H1 (cell line): ENCODE measurements at regions not wholly inside any gene's neighbourhood (a gene's known extent, or its start where the extent isn't known, plus 50 kb on each side); places are given as distances from the start of the nearest gene placed in this dataset.

Source experiments
- CTCF ChIA-PET: fragments of 300-600 bp; sonication (Branson Sonifier 250); formaldehyde crosslinking; loops from one replicate; lab custom pipeline; 2021; ENCODE audit not compliant: partially characterized antibody; lab: Charles Lee
- POLR2A ChIA-PET: fragments of 300-600 bp; sonication (Branson Sonifier 250); formaldehyde crosslinking; loops from one replicate; lab custom pipeline; 2021; ENCODE audit warnings: inconsistent platforms; ENCODE audit not compliant: partially characterized antibody; lab: Charles Lee
- DNase-seq, 2 experiments: peaks; one replicate each; pipeline versions ENCODE4 v3.0.0 to v3.0.0-alpha.2; 2010 to 2022; ENCODE audit warnings: low spot score in 2 of 2, low read depth in 1 of 2, mixed read lengths in 1 of 2
- FAIRE-seq: peaks from 2 replicates; lab custom pipeline; 2011; peaks lifted over from hg19 to GRCh38; lab: Jason Lieb, UNC
- H2AFZ ChIP-seq: 2 replicates; pipeline ENCODE4 v1.8.1; 2012; ENCODE audit warnings: low read length, inconsistent platforms
- H2AK5ac ChIP-seq: 2 replicates; pipeline ENCODE4 v1.6.1; 2013; ENCODE audit warnings: low read depth, low read length
- H2BK120ac ChIP-seq: replicated peaks from 2 replicates; pipeline ENCODE3; 2013; ENCODE audit warnings: low read depth, low read length, inconsistent platforms
- H2BK12ac ChIP-seq: 2 replicates; pipeline ENCODE4 v1.6.1; 2013; ENCODE audit warnings: low read depth, low read length
- H2BK15ac ChIP-seq: 2 replicates; pipeline ENCODE4 v1.6.1; 2013; ENCODE audit warnings: low read length
- H2BK20ac ChIP-seq: 2 replicates; pipeline ENCODE4 v1.6.1; 2013; ENCODE audit warnings: low read length
- H2BK5ac ChIP-seq: 2 replicates; pipeline ENCODE4 v1.6.1; 2013; ENCODE audit warnings: low read depth, low read length
- H3K14ac ChIP-seq: 2 replicates; pipeline ENCODE4 v1.6.1; 2013; ENCODE audit warnings: inconsistent platforms; ENCODE audit not compliant: insufficient read length
- H3K18ac ChIP-seq: 2 replicates; pipeline ENCODE4 v1.6.1; 2013; ENCODE audit warnings: low read length; ENCODE audit errors: extremely low read depth
- H3K23ac ChIP-seq: 2 replicates; pipeline ENCODE4 v1.6.1; 2013; ENCODE audit warnings: inconsistent platforms; ENCODE audit not compliant: insufficient read length
- H3K23me2 ChIP-seq: 2 replicates; pipeline ENCODE4 v1.6.1; 2013; ENCODE audit warnings: low read depth, low read length
- H3K27ac ChIP-seq: 2 replicates; pipeline ENCODE4 v1.6.1; 2011; ENCODE audit warnings: low read depth, low read length, inconsistent platforms
- H3K27me3 ChIP-seq, 4 experiments: replicated peaks in 1 of 4; 1 replicate in 1 of 4; 2 replicates in 3 of 4; pipeline versions ENCODE4 v1.6.1 to v1.8.1; 2011 to 2013; ENCODE audit warnings: low read length in 3 of 4, mild to moderate bottlenecking in 3 of 4, inconsistent platforms in 2 of 4, mixed read lengths in 2 of 4, moderate library complexity in 1 of 4; ENCODE audit not compliant: control insufficient read depth in 3 of 4, insufficient read depth in 3 of 4; ENCODE audit errors: extremely low read depth in 1 of 4
- H3K36me3 ChIP-seq, 4 experiments: 2 replicates each; pipeline versions ENCODE4 v1.6.1 to v1.8.1; 2011 to 2013; ENCODE audit warnings: mild to moderate bottlenecking in 4 of 4, low read length in 3 of 4, moderate library complexity in 2 of 4, control low read depth in 1 of 4, inconsistent platforms in 1 of 4; ENCODE audit not compliant: insufficient read depth in 4 of 4, control insufficient read depth in 2 of 4
- H3K4ac ChIP-seq: replicated peaks from 2 replicates; pipeline ENCODE3; 2013; ENCODE audit warnings: low read length, low read depth, mixed read lengths, inconsistent platforms; ENCODE audit not compliant: insufficient read length
- H3K4me1 ChIP-seq, 4 experiments: replicated peaks in 1 of 4; 1 replicate in 1 of 4; 2 replicates in 3 of 4; pipeline versions ENCODE4 v1.6.1 to v1.8.1; 2011 to 2013; ENCODE audit warnings: low read length in 3 of 4, inconsistent platforms in 2 of 4, mixed read lengths in 1 of 4; ENCODE audit not compliant: insufficient read depth in 4 of 4, control insufficient read depth in 3 of 4
- H3K4me2 ChIP-seq, 2 experiments: 2 replicates each; pipeline versions ENCODE4 v1.6.1 to v1.8.1; 2011 to 2013; ENCODE audit warnings: low read depth in 2 of 2, low read length in 2 of 2, control low read depth in 1 of 2, inconsistent platforms in 1 of 2, mild to moderate bottlenecking in 1 of 2; ENCODE audit not compliant: insufficient read depth in 1 of 2
- H3K4me3 ChIP-seq, 4 experiments: fragments of 200-600, 300-600 bp in 1 of 4; sonication (generic), shearing (Covaris generic), sonication (Bioruptor Twin) in 1 of 4; 2 replicates each; pipeline versions ENCODE4 v1.5.1 to v1.8.1; 2011 to 2016; ENCODE audit warnings: low read length in 4 of 4, low read depth in 3 of 4, control low read depth in 2 of 4, inconsistent platforms in 2 of 4, mild to moderate bottlenecking in 2 of 4, mixed read lengths in 1 of 4, moderate library complexity in 1 of 4; ENCODE audit not compliant: insufficient read depth in 2 of 4; ENCODE audit errors: extremely low read depth in 1 of 4
- H3K56ac ChIP-seq: replicated peaks from 2 replicates; pipeline ENCODE3; 2013; ENCODE audit warnings: low read depth, mild to moderate bottlenecking, mixed read lengths, low read length, inconsistent platforms; ENCODE audit not compliant: insufficient read length
- H3K79me1 ChIP-seq: 2 replicates; pipeline ENCODE4 v1.6.1; 2013; ENCODE audit warnings: low read depth, low read length, control low read depth
- H3K79me2 ChIP-seq, 2 experiments: 2 replicates each; pipeline versions ENCODE4 v1.6.1 to v1.8.1; 2012 to 2013; ENCODE audit warnings: low read length in 2 of 2, mild to moderate bottlenecking in 2 of 2, inconsistent platforms in 1 of 2; ENCODE audit not compliant: insufficient read depth in 2 of 2, control insufficient read depth in 1 of 2
- H3K9ac ChIP-seq, 4 experiments: replicated peaks in 1 of 4; 1 replicate in 1 of 4; 2 replicates in 3 of 4; pipeline versions ENCODE4 v1.6.1 to v1.8.1; 2011 to 2013; ENCODE audit warnings: low read depth in 3 of 4, low read length in 3 of 4, control low read depth in 2 of 4, mild to moderate bottlenecking in 2 of 4, moderate library complexity in 2 of 4, inconsistent platforms in 1 of 4; ENCODE audit errors: extremely low read depth in 1 of 4
- H3K9me3 ChIP-seq, 2 experiments: 2 replicates each; pipeline versions ENCODE4 v1.6.1 to v1.8.1; 2012 to 2013; ENCODE audit warnings: mild to moderate bottlenecking in 2 of 2, moderate library complexity in 2 of 2, control low read depth in 1 of 2, inconsistent platforms in 1 of 2, low read depth in 1 of 2, low read length in 1 of 2, mixed read lengths in 1 of 2; ENCODE audit not compliant: insufficient read depth in 2 of 2
- H4K20me1 ChIP-seq, 2 experiments: replicated peaks in 1 of 2; 2 replicates each; pipeline versions ENCODE3 to v1.8.1; 2011 to 2013; ENCODE audit warnings: inconsistent platforms in 2 of 2, low read length in 2 of 2, mild to moderate bottlenecking in 1 of 2; ENCODE audit not compliant: insufficient read depth in 2 of 2, control insufficient read depth in 1 of 2
- H4K5ac ChIP-seq: 2 replicates; pipeline ENCODE4 v1.6.1; 2013; ENCODE audit warnings: low read length, low read depth, mixed read lengths, inconsistent platforms; ENCODE audit not compliant: insufficient read length
- H4K8ac ChIP-seq: 2 replicates; pipeline ENCODE4 v1.8.0; 2013; ENCODE audit warnings: mild to moderate bottlenecking, moderate library complexity, low read length, inconsistent platforms; ENCODE audit not compliant: insufficient read depth; ENCODE audit errors: extremely low read depth
- H4K91ac ChIP-seq: replicated peaks from 2 replicates; pipeline ENCODE3; 2013; ENCODE audit warnings: low read length, mixed read lengths, inconsistent platforms; ENCODE audit not compliant: insufficient read length
- BACH1 ChIP-seq: IDR thresholded peaks from 2 replicates; pipeline ENCODE4 v1.6.1; 2012; ENCODE audit warnings: low read length, improper control_type of control experiment
- CTBP2 ChIP-seq: IDR thresholded peaks from 2 replicates; pipeline ENCODE4 v1.7.0; 2011; ENCODE audit warnings: borderline replicate concordance, mild to moderate bottlenecking, moderate library complexity, mixed read lengths, low read length; ENCODE audit not compliant: insufficient read depth, insufficient read length
- EP300 ChIP-seq, 2 experiments: IDR thresholded peaks; 1 replicate in 1 of 2; 2 replicates in 1 of 2; pipeline ENCODE4 v1.6.1; 2011 to 2012; ENCODE audit warnings: low read depth in 2 of 2, low read length in 2 of 2, mild to moderate bottlenecking in 2 of 2, borderline replicate concordance in 1 of 2, inconsistent platforms in 1 of 2, moderate library complexity in 1 of 2
- GTF2F1 ChIP-seq: IDR thresholded peaks from 2 replicates; pipeline ENCODE4 v1.6.1; 2012; ENCODE audit warnings: low read depth, low read length, improper control_type of control experiment, borderline replicate concordance
- JUN ChIP-seq: IDR thresholded peaks from 2 replicates; pipeline ENCODE4 v1.6.1; 2011; ENCODE audit warnings: low read depth, mild to moderate bottlenecking, improper control_type of control experiment, low read length
- POU5F1 ChIP-seq: IDR thresholded peaks from 2 replicates; pipeline ENCODE4 v1.6.1; 2011; ENCODE audit warnings: low read depth, mild to moderate bottlenecking, low read length, moderate library complexity
- RAD21 ChIP-seq, 2 experiments: IDR thresholded peaks in 1 of 2; conservative IDR thresholded peaks in 1 of 2; 2 replicates each; pipeline ENCODE4 v1.6.1; 2011; ENCODE audit warnings: low read depth in 2 of 2, low read length in 2 of 2, improper control_type of control experiment in 1 of 2, inconsistent platforms in 1 of 2, mild to moderate bottlenecking in 1 of 2, moderate library complexity in 1 of 2
- RBBP5 ChIP-seq: IDR thresholded peaks from 2 replicates; pipeline ENCODE4 v1.7.1; 2012; ENCODE audit warnings: low read depth, mild to moderate bottlenecking, inconsistent platforms, low read length, moderate library complexity, borderline replicate concordance
- SIN3A ChIP-seq, 2 experiments: IDR thresholded peaks in 1 of 2; conservative IDR thresholded peaks in 1 of 2; 2 replicates each; pipeline ENCODE4 v1.6.1; 2011 to 2012; ENCODE audit warnings: low read length in 2 of 2, improper control_type of control experiment in 1 of 2, low read depth in 1 of 2, mild to moderate bottlenecking in 1 of 2
- SP2 ChIP-seq: IDR thresholded peaks from 2 replicates; pipeline ENCODE4 v1.6.1; 2012; ENCODE audit warnings: mild to moderate bottlenecking, low read length, inconsistent platforms
- SP4 ChIP-seq: IDR thresholded peaks from 2 replicates; pipeline ENCODE4 v1.6.1; 2012; ENCODE audit warnings: low read length, inconsistent platforms
- SUZ12 ChIP-seq: fragments of 200-600 bp; sonication (generic); IDR thresholded peaks from 2 replicates; pipeline ENCODE4 v1.6.1; 2012; ENCODE audit warnings: mild to moderate bottlenecking, inconsistent platforms, low read length, moderate library complexity, mixed read lengths
- TAF7 ChIP-seq: optimal IDR thresholded peaks from 2 replicates; pipeline ENCODE3; 2011; ENCODE audit warnings: low read depth, mild to moderate bottlenecking, inconsistent platforms, low read length, moderate library complexity, borderline replicate concordance
- TBP ChIP-seq: IDR thresholded peaks from 2 replicates; pipeline ENCODE4 v1.6.1; 2011; ENCODE audit warnings: low read depth, low read length, improper control_type of control experiment
- TCF12 ChIP-seq: IDR thresholded peaks from 2 replicates; pipeline ENCODE4 v1.6.1; 2011; ENCODE audit warnings: low read depth, mild to moderate bottlenecking, low read length
- WGBS, 2 experiments: shearing (Covaris generic) in 1 of 2; methylation state at CpG; one replicate each; pipeline versions ENCODE4 v1.1.6 to v1.1.7; 2013 to 2015; ENCODE audit warnings: low lambda C conversion rate in 2 of 2, mixed read lengths in 2 of 2, inconsistent platforms in 1 of 2, low coverage in 1 of 2, missing lambda C conversion rate in 1 of 2; ENCODE audit not compliant: insufficient replicate concordance in 2 of 2, insufficient coverage in 1 of 2, insufficient read length in 1 of 2; ENCODE audit errors: extremely low coverage in 1 of 2, missing lambda C conversion rate in 1 of 2; 5-methylcytosine and 5-hydroxymethylcytosine counted together

- no peak overlapping the region for H4K91ac ChIP-seq
- H3K56ac ChIP-seq = no peak overlapping the region
- H2BK5ac ChIP-seq = no peak overlapping the region
- H2BK20ac ChIP-seq = no peak overlapping the region
- H2BK12ac ChIP-seq = no peak overlapping the region
- H2AFZ ChIP-seq = no peak overlapping the region
- FAIRE-seq = no peak
- no peaks in the 10 kb centered on the region for H3K23me2 ChIP-seq
- CTCF ChIA-PET = no interaction called here
- H3K4me2 ChIP-seq = no peak overlapping the region
- H3K27me3 ChIP-seq = no peaks in the 10 kb centered on the region
- H3K4me1 ChIP-seq = peaks cover 3 to 18% (median 8%) of the 10 kb centered on the region in 4 experiments; a peak in 6 of 7 replicates
- no peak overlapping the region for H3K27ac ChIP-seq
- H3K36me3 ChIP-seq = no peaks in the 10 kb centered on the region
- H3K9ac ChIP-seq = no peak overlapping the region
- H4K5ac ChIP-seq = no peak overlapping the region
- DNase-seq = no peak
- no peaks in the 10 kb centered on the region for H4K20me1 ChIP-seq
- no peak overlapping the region for H3K14ac ChIP-seq
- no peak overlapping the region for H2BK15ac ChIP-seq
- no peak overlapping the region for H3K23ac ChIP-seq
- no peaks in the 10 kb centered on the region for H3K79me1 ChIP-seq
- POLR2A ChIA-PET = no interaction called here
- WGBS, 2 experiments = 90% methylated on average over 2 of the region's 2 CpGs; no CpG with 5 or more reads in 1 of the 2 experiments
- H4K8ac ChIP-seq = no peak overlapping the region
- no peak overlapping the region for H3K4me3 ChIP-seq
- no peak overlapping the region for H2AK5ac ChIP-seq
- no peaks in the 10 kb centered on the region for H3K79me2 ChIP-seq
- H2BK120ac ChIP-seq = no peak overlapping the region
- no peak overlapping the region; the same call in 1 of the 2 replicates for H3K18ac ChIP-seq
- H3K9me3 ChIP-seq = no peaks in the 10 kb centered on the region
- no peak overlapping the region for H3K4ac ChIP-seq
- TF ChIP-seq JUN (no peak), GTF2F1 (no peak), TAF7 (no peak), TBP (no peak), POU5F1 (no peak), SP2 (no peak), SUZ12 (no peak), TCF12 (no peak), SIN3A (conservative IDR thresholded peaks at IDR 0.05 in 1 of 2, IDR thresholded peaks at IDR 0.05 in 1 of 2; ENCODE audit: low read depth in 1 of 2, low read length in 2 of 2) (no peak), EP300 (IDR thresholded peaks at IDR 0.05; ENCODE audit: borderline replicate concordance in 1 of 2, low read depth in 2 of 2, low read length in 2 of 2) (no peak), CTBP2 (no peak), RAD21 (IDR thresholded peaks at IDR 0.05 in 1 of 2, conservative IDR thresholded peaks at IDR 0.05 in 1 of 2; ENCODE audit: low read depth in 2 of 2, low read length in 2 of 2) (no peak), BACH1 (no peak), SP4 (no peak), RBBP5 (no peak)
Measured at GRCh38 chr13:37202264-37202663, 96.8 kb upstream of the CSNK1A1L start.
